WERI-Rb-1 (cell line): ENCODE measurements at regions not wholly inside any gene's neighbourhood (a gene's known extent, or its start where the extent isn't known, plus 50 kb on each side); places are given as distances from the start of the nearest gene placed in this dataset.
A peak's percentile ranks its signal among the peaks of the same experiment; 100 is the strongest.

Experiments used
- DNase-seq: peaks from one replicate; pipeline ENCODE4 v3.0.0-alpha.2; 2020
- H3K27ac ChIP-seq: fragments of 250-450 bp; sonication (Bioruptor Pico); 2 replicates; pipeline ENCODE4 v1.5.1; 2020; ENCODE audit warnings: mild to moderate bottlenecking, moderate library complexity
- H3K27me3 ChIP-seq: fragments of 250-450 bp; sonication (Bioruptor Pico); 2 replicates; pipeline ENCODE4 v1.5.1; 2021; ENCODE audit warnings: mild to moderate bottlenecking, low read depth, moderate library complexity; ENCODE audit not compliant: insufficient read depth, severe bottlenecking
- H3K36me3 ChIP-seq: fragments of 250-450 bp; sonication (Bioruptor Pico); 2 replicates; pipeline ENCODE4 v1.5.1; 2020; ENCODE audit warnings: mild to moderate bottlenecking, moderate library complexity
- H3K4me3 ChIP-seq: 2 replicates; pipeline ENCODE4 v1.5.1; 2011; ENCODE audit warnings: low read depth, mild to moderate bottlenecking, control low read depth, low read length
- H3K9me3 ChIP-seq: fragments of 250-450 bp; sonication (Bioruptor Pico); 2 replicates; pipeline ENCODE4 v1.5.1; 2021; ENCODE audit warnings: mild to moderate bottlenecking, moderate library complexity; ENCODE audit not compliant: severe bottlenecking
- CTCF ChIP-seq: IDR thresholded peaks from 2 replicates; pipeline ENCODE4 v1.5.1; 2011; ENCODE audit warnings: low read depth, mild to moderate bottlenecking, control low read depth, inconsistent platforms, low read length

- no peaks in the 10 kb centered on the region for H3K27me3 ChIP-seq
- no peak for DNase-seq
- H3K27ac ChIP-seq = no peak overlapping the region
- no peaks in the 10 kb centered on the region for H3K36me3 ChIP-seq
- H3K9me3 ChIP-seq = no peaks in the 10 kb centered on the region
- H3K4me3 ChIP-seq = no peak overlapping the region
- TF ChIP-seq CTCF = peak; percentile 55
Observed at GRCh38 chr12:94753036-94753679, 102.8 kb upstream of the TMCC3 start.

- no peak overlapping the region for H3K4me3 ChIP-seq
- TF ChIP-seq CTCF = no peak
- no peaks in the 10 kb centered on the region for H3K9me3 ChIP-seq
- H3K36me3 ChIP-seq = no peaks in the 10 kb centered on the region
- no peak overlapping the region for H3K27ac ChIP-seq
- no peaks in the 10 kb centered on the region for H3K27me3 ChIP-seq
- no peak for DNase-seq
Observed at GRCh38 chr12:94750864-94751263, 100.5 kb upstream of the TMCC3 start.

GRCh38 chr12:94749890-94750289, 99.5 kb upstream of the TMCC3 start:
- no peaks in the 10 kb centered on the region for H3K27me3 ChIP-seq
- no peak for DNase-seq
- H3K27ac ChIP-seq = no peak overlapping the region
- no peak overlapping the region for H3K4me3 ChIP-seq
- no peaks in the 10 kb centered on the region for H3K9me3 ChIP-seq
- H3K36me3 ChIP-seq = no peaks in the 10 kb centered on the region
- no peak for TF ChIP-seq CTCF

GRCh38 chr12:94749455-94749854, 99.1 kb upstream of the TMCC3 start:
- no peak for DNase-seq
- Histone ChIP-seq H3K27me3 (no peaks in the 10 kb centered on the region), H3K27ac (no peak overlapping the region), H3K4me3 (no peak overlapping the region), H3K36me3 (no peaks in the 10 kb centered on the region), H3K9me3 (no peaks in the 10 kb centered on the region)
- no peak for TF ChIP-seq CTCF

DNA sequence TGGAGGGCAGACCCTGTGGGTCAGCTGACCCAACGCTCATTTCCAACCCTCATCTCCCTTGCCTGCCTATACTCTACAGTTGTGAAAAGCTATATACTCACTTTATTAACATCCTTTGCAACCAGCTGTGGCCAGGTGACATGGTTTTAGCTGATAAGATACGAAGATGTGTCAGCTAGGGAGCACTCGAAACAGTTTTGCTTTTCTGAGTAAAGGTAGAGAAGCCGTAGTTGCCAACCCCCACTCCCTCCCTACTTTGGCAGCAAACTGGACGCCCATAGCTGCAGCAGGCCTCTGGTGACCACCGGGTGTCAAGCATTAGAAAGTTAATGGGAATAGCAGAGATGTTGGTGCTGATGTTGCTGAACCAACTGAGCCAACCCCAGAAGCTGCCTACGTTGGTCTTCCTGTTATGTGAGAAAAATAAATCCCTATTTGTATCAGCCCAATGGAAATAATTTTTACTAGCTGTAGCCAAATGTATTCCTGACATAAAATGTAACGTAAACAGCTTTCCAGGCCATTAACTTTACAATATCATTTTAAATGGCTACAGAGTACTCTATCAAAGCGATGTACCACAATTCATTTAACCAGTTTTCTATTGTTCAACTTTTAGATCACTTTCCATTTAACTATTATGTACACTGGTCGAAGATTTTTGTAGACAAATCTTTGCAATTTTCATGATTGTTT, 98.5 kb upstream of the TMCC3 start:
- no peaks in the 10 kb centered on the region for H3K9me3 ChIP-seq
- H3K36me3 ChIP-seq = no peaks in the 10 kb centered on the region
- TF ChIP-seq CTCF = no peak
- no peak for DNase-seq
- H3K27me3 ChIP-seq = no peaks in the 10 kb centered on the region
- no peak overlapping the region for H3K4me3 ChIP-seq
- H3K27ac ChIP-seq = no peak overlapping the region
